Bone marrow (tissue), 2 donors: ENCODE measurements at regions not wholly inside any gene's neighbourhood (a gene's known extent, or its start where the extent isn't known, plus 50 kb on each side); places are given as distances from the start of the nearest gene placed in this dataset.

Experiments used
- DNase-seq, 2 donors: peaks; one replicate each; lab custom pipeline; 2025; lab: John Stamatoyannopoulos, UW

GRCh38 chr4:107247738-107248137, 211.6 kb upstream of the DKK2 start:
- no peak for DNase-seq

GRCh38 chr4:107246761-107247160, 210.6 kb upstream of the DKK2 start:
- DNase-seq, result no peak

GRCh38 chr4:107243141-107243781, 207.1 kb upstream of the DKK2 start:
- no peak for DNase-seq

- DNase-seq, result no peak
These were observed 184.9 kb upstream of the DKK2 start for GRCh38 chr4:107220976-107221375.

GRCh38 chr4:107219681-107220080, 183.6 kb upstream of the DKK2 start:
- DNase-seq, result no peak

DNA sequence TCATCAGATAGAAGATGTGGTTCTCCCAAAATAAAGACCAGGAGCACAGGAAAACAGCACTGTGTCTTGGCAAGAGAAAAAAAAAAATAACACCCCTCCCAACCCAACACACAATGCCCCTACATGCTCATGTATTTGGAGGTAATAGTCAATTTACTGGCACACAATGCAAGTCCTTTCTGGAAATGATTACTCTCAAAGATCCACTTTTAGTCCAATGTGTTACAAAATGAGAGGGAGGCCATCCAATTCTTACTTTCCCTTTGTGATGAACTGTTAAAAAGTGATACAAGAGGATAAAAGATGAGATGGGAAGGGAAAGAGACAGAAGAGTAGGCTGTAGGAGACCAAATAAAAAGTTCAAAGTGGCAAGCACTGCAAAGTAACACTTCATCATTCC, 180.3 kb upstream of the DKK2 start:
- DNase-seq, result no peak

DNA sequence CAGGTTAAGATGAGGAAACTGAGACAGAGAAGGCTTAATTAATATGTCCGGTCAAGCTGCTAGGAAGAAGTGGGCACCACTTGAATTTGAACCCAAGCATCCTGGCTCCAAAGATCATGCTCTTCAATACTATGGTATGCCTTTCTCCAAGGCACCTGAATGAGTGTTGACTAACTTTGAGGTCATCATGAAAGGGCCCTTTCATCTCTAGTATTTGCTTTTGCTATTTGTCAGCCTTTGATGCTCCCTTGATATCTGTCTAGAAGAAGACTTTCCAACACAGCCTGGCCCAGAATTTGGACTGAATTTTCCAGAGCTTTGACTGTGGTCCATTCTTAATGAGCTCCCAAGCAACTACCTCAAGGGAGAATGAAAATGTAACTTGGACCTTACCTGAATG, 179.1 kb upstream of the DKK2 start:
- DNase-seq, result no peak

- DNase-seq, result no peak
These were observed 177.8 kb upstream of the DKK2 start for GRCh38 chr4:107213880-107214279.

DNA sequence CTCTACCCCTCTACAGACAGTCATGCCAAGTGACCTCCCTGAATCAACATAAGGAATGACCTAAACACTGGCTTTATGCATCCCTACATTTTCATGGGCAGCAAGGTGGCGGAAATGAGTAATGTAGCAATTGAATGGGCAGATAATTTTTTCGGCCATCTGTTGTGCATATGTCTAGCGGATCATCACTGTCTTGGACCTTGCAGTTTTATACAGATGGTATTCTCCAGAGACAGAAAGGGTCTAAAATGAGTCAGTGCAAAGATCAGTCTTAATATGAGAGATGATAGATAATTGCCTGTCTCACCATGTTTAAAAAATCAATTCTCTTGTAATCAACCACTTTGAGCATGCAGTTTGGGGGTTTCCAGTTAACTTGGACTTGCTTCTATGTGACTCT, 177.3 kb upstream of the DKK2 start:
- no peak for DNase-seq

DNA sequence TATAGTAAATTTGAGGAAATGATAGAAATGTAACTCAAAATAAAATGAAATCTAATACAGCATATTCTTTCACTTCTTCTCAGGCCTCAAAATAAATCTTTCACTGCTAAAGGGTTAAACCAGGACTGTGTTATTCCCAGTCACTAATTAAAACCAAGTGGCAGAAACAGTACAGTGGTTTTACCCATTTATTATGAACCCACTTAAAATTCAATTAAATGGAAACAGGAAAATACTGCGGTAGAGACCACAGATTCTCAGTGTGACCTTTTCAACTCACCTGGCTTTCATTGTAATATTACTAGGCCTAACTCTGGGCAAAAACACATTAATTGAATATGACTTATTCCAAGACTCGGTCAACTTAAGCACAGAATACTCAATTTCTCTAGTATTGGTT, 176.5 kb upstream of the DKK2 start:
- no peak for DNase-seq

DNA sequence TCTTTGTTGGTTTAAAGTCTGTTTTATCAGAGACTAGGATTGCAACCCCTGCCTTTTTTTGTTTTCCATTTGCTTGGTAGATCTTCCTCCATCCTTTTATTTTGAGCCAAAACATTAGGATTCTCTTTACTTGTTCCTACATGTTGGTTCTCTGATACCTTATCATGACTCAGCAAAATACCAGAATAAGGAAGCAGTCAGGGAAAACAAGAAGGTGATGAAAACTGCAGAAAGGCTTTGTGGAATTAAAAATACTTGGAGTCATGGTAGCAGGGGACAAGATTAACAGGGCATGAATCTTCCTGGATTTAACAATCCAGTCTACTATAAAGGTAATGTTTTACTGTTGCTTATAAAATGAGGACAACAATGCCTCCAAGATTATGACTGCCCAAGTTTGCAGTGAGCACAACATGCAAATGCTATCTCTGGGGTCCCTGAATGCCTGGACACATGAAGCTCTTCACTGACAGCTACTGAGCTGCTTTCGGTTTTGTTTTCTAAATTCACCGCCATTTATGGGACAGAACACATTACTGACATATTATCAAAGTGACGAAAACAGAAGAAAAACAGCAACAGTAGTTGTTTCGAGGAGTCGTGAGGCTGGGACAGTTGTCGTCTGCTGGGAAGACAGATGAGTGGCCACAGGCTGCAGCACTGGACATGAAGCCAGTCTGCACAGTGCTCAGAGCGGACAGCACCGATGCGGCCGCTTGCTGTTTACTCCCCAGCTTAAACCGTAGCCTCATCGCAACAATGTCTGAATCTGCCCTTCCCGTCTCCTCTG, 174.5 kb upstream of the DKK2 start:
- DNase-seq, result no peak

GRCh38 chr4:107203733-107204132, 167.6 kb upstream of the DKK2 start:
- DNase-seq, result no peak

DNA sequence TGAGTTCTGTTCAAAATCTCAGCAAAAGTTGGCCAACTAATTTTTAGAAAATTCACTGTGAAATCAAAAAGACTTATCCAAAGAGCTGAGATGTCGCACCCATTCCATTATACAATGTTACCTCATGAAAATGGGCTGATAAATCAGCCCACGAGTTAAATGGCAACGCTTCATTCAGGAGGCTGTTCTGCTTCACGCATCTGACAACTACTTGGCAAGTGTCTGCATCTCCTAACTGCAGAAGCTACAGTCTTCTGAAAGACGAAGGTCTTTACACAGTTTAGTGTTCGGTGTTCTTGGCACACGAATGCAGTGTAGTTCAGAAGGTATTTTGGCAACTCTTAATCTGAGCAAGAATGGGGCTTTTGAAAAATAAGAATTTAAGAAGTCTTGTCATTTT, 166.6 kb upstream of the DKK2 start:
- no peak for DNase-seq

DNA sequence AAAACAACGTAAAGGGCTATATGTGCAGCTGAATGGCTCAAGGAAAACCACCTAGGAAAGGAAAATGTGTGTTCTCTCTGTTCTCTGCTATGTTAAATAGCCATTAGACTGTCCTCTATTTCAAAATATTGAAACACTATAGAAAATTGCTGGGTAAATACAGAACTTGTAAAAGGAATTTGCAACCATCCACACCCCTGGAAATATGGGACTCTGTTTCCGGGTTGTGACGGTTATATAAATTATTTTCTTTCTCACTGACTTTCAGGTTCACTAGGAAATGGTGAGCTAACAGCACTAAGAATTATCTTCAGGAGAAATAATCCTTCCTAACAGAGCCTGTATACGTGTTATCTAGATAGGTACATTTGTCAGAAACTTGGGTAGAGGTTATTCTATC, 161.0 kb upstream of the DKK2 start:
- DNase-seq, result no peak

DNA sequence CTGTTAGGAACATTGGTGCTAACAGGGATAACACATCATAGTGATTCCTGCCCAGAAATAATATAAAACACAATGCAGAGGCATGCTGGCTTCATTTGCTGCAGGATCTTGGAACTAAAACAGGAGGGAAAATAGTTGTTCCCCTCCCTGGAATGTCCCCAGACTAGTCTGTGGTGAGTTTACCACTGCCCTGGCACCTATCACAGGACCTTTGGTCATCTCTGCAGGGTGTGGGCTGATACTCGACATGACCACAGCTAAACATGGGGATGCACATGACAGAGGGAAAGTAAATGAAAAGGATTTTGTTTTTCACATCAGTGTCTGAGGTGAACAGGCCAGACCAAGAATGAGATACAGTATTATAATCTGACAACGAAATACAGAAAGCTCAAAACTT, 160.2 kb upstream of the DKK2 start:
- DNase-seq, result no peak

- DNase-seq, result no peak
These were observed 157.9 kb upstream of the DKK2 start for GRCh38 chr4:107194005-107194404.

- DNase-seq, result no peak
These were observed 156.5 kb upstream of the DKK2 start for GRCh38 chr4:107192601-107193000.

- DNase-seq, result no peak
These were observed 151.0 kb upstream of the DKK2 start for GRCh38 chr4:107187091-107187490.

GRCh38 chr4:107183155-107183774, 147.2 kb upstream of the DKK2 start:
- peak in 1 of 2 donors; percentile 12 for DNase-seq

- no peak for DNase-seq
These were observed 146.2 kb upstream of the DKK2 start for GRCh38 chr4:107182347-107182746.

GRCh38 chr4:107166873-107167450, 130.8 kb upstream of the DKK2 start:
- no peak for DNase-seq

- DNase-seq, result no peak
These were observed 130.1 kb upstream of the DKK2 start for GRCh38 chr4:107166181-107166580.

GRCh38 chr4:107164962-107165475, 128.9 kb upstream of the DKK2 start:
- DNase-seq, result no peak
